ENCODE measurements at regions not wholly inside any gene's neighbourhood (a gene's known extent, or its start where the extent isn't known, plus 50 kb on each side); places are given as distances from the start of the nearest gene placed in this dataset.
"Not testable (repeated sequence)": the region's sequence is repeated elsewhere in the genome, so short reads cannot be mapped to it uniquely, and the experiment has no call there.

GRCh38 chrX:150084496-150085229 is 146.4 kb upstream of the EOLA2 start:
- Histone ChIP-seq H2AFZ (ENCODE audit: low read length, unreplicated experiment) (peak overlapping the region; percentile 23), H3K4me3 (ENCODE audit: low read depth, low read length) (peak overlapping the region; percentile 51; the same call in 1 of the 2 replicates), H3K27me3 (ENCODE audit: insufficient read depth, low read length) (no peaks in the 10 kb centered on the region), H3K4me1 (ENCODE audit: control insufficient read depth, insufficient read depth, low read length, unreplicated experiment) (peaks cover 38% of the 10 kb centered on the region), H3K79me2 (ENCODE audit: control insufficient read depth, insufficient read depth, low read length, unreplicated experiment) (no peaks in the 10 kb centered on the region), H3K36me3 (ENCODE audit: insufficient read depth, low read length) (no peaks in the 10 kb centered on the region), H3K27ac (ENCODE audit: low read depth, low read length) (peak overlapping the region; percentile 90)

DNA sequence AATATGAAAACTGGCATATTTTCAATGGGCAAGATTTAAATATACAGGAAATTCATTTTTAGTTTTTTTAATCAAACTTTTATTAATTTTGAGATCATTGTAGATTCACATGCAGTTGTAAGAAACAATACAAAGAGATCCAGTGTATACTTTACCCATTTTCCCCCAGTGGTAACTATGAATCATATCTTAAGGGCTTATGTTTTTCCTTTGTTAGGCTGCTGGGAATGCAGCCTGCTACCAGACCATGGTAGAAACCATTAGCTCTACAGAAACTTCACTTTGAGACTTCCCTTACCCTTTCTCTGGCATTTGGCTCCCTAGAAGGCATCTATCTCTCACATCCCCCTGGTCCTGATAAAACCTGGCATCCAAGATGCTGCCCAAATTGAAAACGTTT is 147.6 kb upstream of the EOLA2 start:
- Histone ChIP-seq H3K27me3 (ENCODE audit: insufficient read depth, low read length) (no peaks in the 10 kb centered on the region), H3K79me2 (ENCODE audit: control insufficient read depth, insufficient read depth, low read length, unreplicated experiment) (no peaks in the 10 kb centered on the region), H3K36me3 (ENCODE audit: insufficient read depth, low read length) (no peaks in the 10 kb centered on the region), H3K4me3 (ENCODE audit: low read depth, low read length) (no peak overlapping the region), H2AFZ (ENCODE audit: low read length, unreplicated experiment) (no peak overlapping the region), H3K4me1 (ENCODE audit: control insufficient read depth, insufficient read depth, low read length, unreplicated experiment) (peaks cover 38% of the 10 kb centered on the region), H3K27ac (ENCODE audit: low read depth, low read length) (peak overlapping the region; percentile 90)

DNA sequence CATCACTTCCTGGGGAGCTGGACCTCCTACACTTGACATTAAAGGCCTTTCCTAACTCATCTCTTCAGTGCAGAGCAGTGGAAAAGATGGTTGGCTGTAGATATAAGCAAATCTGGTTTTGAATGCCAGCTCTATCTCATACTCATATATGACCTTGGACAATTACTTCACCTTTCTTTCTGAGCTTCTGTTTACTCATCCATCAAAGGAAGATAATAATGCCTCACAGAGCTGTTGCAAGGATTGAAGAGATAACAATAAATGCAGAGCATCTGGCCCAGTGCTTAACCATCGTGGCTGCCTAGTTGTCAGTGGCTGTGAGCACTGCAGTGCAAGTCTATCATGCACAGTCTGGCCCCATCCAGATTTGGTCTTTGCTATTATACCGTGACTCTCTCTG is 148.1 kb upstream of the EOLA2 start:
- peak overlapping the region; percentile 90; the same call in 1 of the 2 replicates for H3K27ac ChIP-seq (ENCODE audit: low read depth, low read length)
- no peaks in the 10 kb centered on the region for H3K27me3 ChIP-seq (ENCODE audit: insufficient read depth, low read length)
- H3K4me3 ChIP-seq (ENCODE audit: low read depth, low read length): no peak overlapping the region
- peaks cover 38% of the 10 kb centered on the region for H3K4me1 ChIP-seq (ENCODE audit: control insufficient read depth, insufficient read depth, low read length, unreplicated experiment)
- no peaks in the 10 kb centered on the region for H3K79me2 ChIP-seq (ENCODE audit: control insufficient read depth, insufficient read depth, low read length, unreplicated experiment)
- H3K36me3 ChIP-seq (ENCODE audit: insufficient read depth, low read length): no peaks in the 10 kb centered on the region
- H2AFZ ChIP-seq (ENCODE audit: low read length, unreplicated experiment): no peak overlapping the region

GRCh38 chrX:150087612-150088011 is 149.3 kb upstream of the EOLA2 start:
- H3K36me3 ChIP-seq (ENCODE audit: insufficient read depth, low read length): no peaks in the 10 kb centered on the region
- H3K27me3 ChIP-seq (ENCODE audit: insufficient read depth, low read length): no peaks in the 10 kb centered on the region
- no peak overlapping the region for H3K4me3 ChIP-seq (ENCODE audit: low read depth, low read length)
- no peaks in the 10 kb centered on the region for H3K79me2 ChIP-seq (ENCODE audit: control insufficient read depth, insufficient read depth, low read length, unreplicated experiment)
- H3K27ac ChIP-seq (ENCODE audit: low read depth, low read length): no peak overlapping the region
- peaks cover 38% of the 10 kb centered on the region for H3K4me1 ChIP-seq (ENCODE audit: control insufficient read depth, insufficient read depth, low read length, unreplicated experiment)
- no peak overlapping the region for H2AFZ ChIP-seq (ENCODE audit: low read length, unreplicated experiment)

DNA sequence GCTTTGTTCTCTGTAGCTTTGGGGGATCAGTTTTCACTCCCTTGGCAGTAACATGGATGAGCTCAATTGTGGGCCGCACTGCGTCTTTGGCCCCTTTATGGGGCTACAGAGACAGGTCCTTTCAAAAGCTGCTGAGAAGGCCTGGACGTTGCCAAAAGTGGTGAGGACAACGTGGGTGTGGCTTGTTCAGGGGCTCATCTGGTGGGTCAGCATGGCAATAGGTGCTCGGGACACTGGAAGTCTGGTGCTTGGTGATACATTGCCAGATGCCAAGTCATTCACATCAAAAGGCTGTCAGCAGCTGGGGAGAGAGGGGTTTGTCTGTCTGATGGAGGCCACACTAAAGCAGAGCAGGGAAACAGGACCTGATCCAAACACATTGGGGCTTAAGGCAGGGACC is 149.8 kb upstream of the EOLA2 start:
- no peak overlapping the region for H3K27ac ChIP-seq (ENCODE audit: low read depth, low read length)
- H3K79me2 ChIP-seq (ENCODE audit: control insufficient read depth, insufficient read depth, low read length, unreplicated experiment): no peaks in the 10 kb centered on the region
- no peaks in the 10 kb centered on the region for H3K36me3 ChIP-seq (ENCODE audit: insufficient read depth, low read length)

GRCh38 chrX:150088766-150089518 is 150.7 kb upstream of the EOLA2 start:
- Histone ChIP-seq H3K4me3 (ENCODE audit: low read depth, low read length) (no peak overlapping the region), H3K79me2 (ENCODE audit: control insufficient read depth, insufficient read depth, low read length, unreplicated experiment) (no peaks in the 10 kb centered on the region), H3K27ac (ENCODE audit: low read depth, low read length) (no peak overlapping the region), H3K36me3 (ENCODE audit: insufficient read depth, low read length) (no peaks in the 10 kb centered on the region), H3K27me3 (ENCODE audit: insufficient read depth, low read length) (no peaks in the 10 kb centered on the region), H2AFZ (ENCODE audit: low read length, unreplicated experiment) (no peak overlapping the region), H3K4me1 (ENCODE audit: control insufficient read depth, insufficient read depth, low read length, unreplicated experiment) (peaks cover 35% of the 10 kb centered on the region)

More for the DNA sequence above, 149.8 kb upstream of the EOLA2 start:
- H2AFZ ChIP-seq (ENCODE audit: low read length, unreplicated experiment): no peak overlapping the region
- H3K4me3 ChIP-seq (ENCODE audit: low read depth, low read length): no peak overlapping the region
- no peaks in the 10 kb centered on the region for H3K27me3 ChIP-seq (ENCODE audit: insufficient read depth, low read length)
- peaks cover 38% of the 10 kb centered on the region for H3K4me1 ChIP-seq (ENCODE audit: control insufficient read depth, insufficient read depth, low read length, unreplicated experiment)

- not testable (repeated sequence) for H3K36me3 ChIP-seq (ENCODE audit: insufficient read depth, low read length); H3K4me3 ChIP-seq (ENCODE audit: low read depth, low read length); H2AFZ ChIP-seq (ENCODE audit: low read length, unreplicated experiment); H3K79me2 ChIP-seq (ENCODE audit: control insufficient read depth, insufficient read depth, low read length, unreplicated experiment); H3K27me3 ChIP-seq (ENCODE audit: insufficient read depth, low read length); H3K27ac ChIP-seq (ENCODE audit: low read depth, low read length)
- H3K4me1 ChIP-seq (ENCODE audit: control insufficient read depth, insufficient read depth, low read length, unreplicated experiment): peaks cover 12% of the 10 kb centered on the region
Measured at GRCh38 chrX:150091300-150091699, 153.0 kb upstream of the EOLA2 start.

- no peak overlapping the region for H3K27ac ChIP-seq (ENCODE audit: low read depth, low read length)
- no peaks in the 10 kb centered on the region for H3K36me3 ChIP-seq (ENCODE audit: insufficient read depth, low read length)
- H3K79me2 ChIP-seq (ENCODE audit: control insufficient read depth, insufficient read depth, low read length, unreplicated experiment): no peaks in the 10 kb centered on the region
- no peak overlapping the region for H2AFZ ChIP-seq (ENCODE audit: low read length, unreplicated experiment)
- no peaks in the 10 kb centered on the region for H3K4me1 ChIP-seq (ENCODE audit: control insufficient read depth, insufficient read depth, low read length, unreplicated experiment)
- no peak overlapping the region for H3K4me3 ChIP-seq (ENCODE audit: low read depth, low read length)
- no peaks in the 10 kb centered on the region for H3K27me3 ChIP-seq (ENCODE audit: insufficient read depth, low read length)
Measured at GRCh38 chrX:150092549-150092948, 154.3 kb upstream of the EOLA2 start.

DNA sequence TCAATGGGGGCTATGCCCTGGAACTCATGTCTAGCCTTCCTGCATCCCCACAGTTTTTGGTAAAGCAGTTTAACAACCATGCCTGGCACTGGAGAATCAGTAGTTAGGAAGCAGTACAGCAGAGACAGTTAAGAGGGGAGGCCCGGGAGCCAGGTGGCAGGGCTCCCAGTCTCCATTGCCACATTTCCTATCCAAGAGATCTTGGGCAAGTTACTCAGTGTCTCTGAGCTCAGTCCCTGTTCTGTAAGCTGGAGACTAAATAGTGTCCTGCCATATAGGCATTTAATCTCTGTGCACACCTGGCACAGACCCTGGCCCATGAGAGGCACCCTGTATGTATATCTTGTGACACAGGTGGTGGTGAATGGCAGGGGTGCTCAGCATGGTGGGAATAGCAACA is 156.1 kb upstream of the EOLA2 start:
- Histone ChIP-seq H2AFZ (ENCODE audit: low read length, unreplicated experiment) (no peak overlapping the region), H3K4me3 (ENCODE audit: low read depth, low read length) (no peak overlapping the region), H3K27me3 (ENCODE audit: insufficient read depth, low read length) (no peaks in the 10 kb centered on the region), H3K27ac (ENCODE audit: low read depth, low read length) (no peak overlapping the region), H3K79me2 (ENCODE audit: control insufficient read depth, insufficient read depth, low read length, unreplicated experiment) (no peaks in the 10 kb centered on the region), H3K4me1 (ENCODE audit: control insufficient read depth, insufficient read depth, low read length, unreplicated experiment) (no peaks in the 10 kb centered on the region), H3K36me3 (ENCODE audit: insufficient read depth, low read length) (no peaks in the 10 kb centered on the region)

- no peaks in the 10 kb centered on the region for H3K4me1 ChIP-seq (ENCODE audit: control insufficient read depth, insufficient read depth, low read length, unreplicated experiment)
- no peak overlapping the region for H3K4me3 ChIP-seq (ENCODE audit: low read depth, low read length)
- H3K36me3 ChIP-seq (ENCODE audit: insufficient read depth, low read length): no peaks in the 10 kb centered on the region
- H3K27me3 ChIP-seq (ENCODE audit: insufficient read depth, low read length): no peaks in the 10 kb centered on the region
- no peak overlapping the region for H3K27ac ChIP-seq (ENCODE audit: low read depth, low read length)
- H3K79me2 ChIP-seq (ENCODE audit: control insufficient read depth, insufficient read depth, low read length, unreplicated experiment): no peaks in the 10 kb centered on the region
- no peak overlapping the region for H2AFZ ChIP-seq (ENCODE audit: low read length, unreplicated experiment)
Measured at GRCh38 chrX:150094996-150095395, 156.7 kb upstream of the EOLA2 start.

DNA sequence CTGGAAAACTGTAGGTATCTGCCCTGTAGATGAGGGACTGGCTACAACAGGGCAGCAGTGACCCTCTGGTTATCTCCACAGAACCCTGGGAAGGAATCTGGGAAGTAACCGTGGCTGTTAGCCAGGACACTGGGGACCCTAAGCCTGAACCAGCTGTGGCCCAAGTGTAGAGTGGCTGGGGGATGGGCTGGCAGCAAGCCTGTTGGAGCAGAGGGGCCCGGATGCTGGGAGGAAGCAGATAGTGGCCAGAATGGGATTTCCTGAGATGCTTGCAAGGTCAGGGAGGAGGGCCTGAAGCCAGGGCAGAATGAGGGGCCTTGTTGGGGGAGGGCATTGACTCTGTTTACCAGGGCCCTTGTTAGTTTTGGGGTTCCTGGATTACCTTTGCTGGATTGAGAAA is 161.0 kb upstream of the EOLA2 start:
- Histone ChIP-seq H3K79me2 (ENCODE audit: control insufficient read depth, insufficient read depth, low read length, unreplicated experiment) (no peaks in the 10 kb centered on the region), H3K4me3 (ENCODE audit: low read depth, low read length) (no peak overlapping the region), H2AFZ (ENCODE audit: low read length, unreplicated experiment) (no peak overlapping the region), H3K4me1 (ENCODE audit: control insufficient read depth, insufficient read depth, low read length, unreplicated experiment) (no peaks in the 10 kb centered on the region), H3K36me3 (ENCODE audit: insufficient read depth, low read length) (no peaks in the 10 kb centered on the region), H3K27me3 (ENCODE audit: insufficient read depth, low read length) (no peaks in the 10 kb centered on the region), H3K27ac (ENCODE audit: low read depth, low read length) (no peak overlapping the region)
